CD14-positive monocyte (primary cell): ENCODE measurements at regions not wholly inside any gene's neighbourhood (a gene's known extent, or its start where the extent isn't known, plus 50 kb on each side); places are given as distances from the start of the nearest gene placed in this dataset.

Experiments used
- DNase-seq, 3 donors: peaks; one replicate each; pipeline ENCODE4 v3.0.0-alpha.2; 2011 to 2022
- H2AFZ ChIP-seq: 2 replicates; pipeline ENCODE4 v1.6.0; 2012; ENCODE audit warnings: mild to moderate bottlenecking, low read depth, low read length, inconsistent platforms; ENCODE audit not compliant: insufficient read depth, poor library complexity, severe bottlenecking
- H3K27ac ChIP-seq, 2 donors: 1 replicate in 1 of 2; 2 replicates in 1 of 2; pipeline ENCODE4 v1.5.1; 2012 to 2013; ENCODE audit warnings: low read length in 2 of 2, control low read depth in 1 of 2, inconsistent platforms in 1 of 2, low read depth in 1 of 2, mild to moderate bottlenecking in 1 of 2
- H3K27me3 ChIP-seq, 2 donors: one replicate each; pipeline versions ENCODE4 v1.6.0 to v1.6.1; 2011 to 2013; ENCODE audit warnings: low read length in 2 of 2; ENCODE audit not compliant: control insufficient read depth in 2 of 2, insufficient read depth in 2 of 2
- H3K36me3 ChIP-seq, 2 donors: replicated peaks in 1 of 2; 1 replicate in 1 of 2; 2 replicates in 1 of 2; pipeline versions ENCODE4 v1.5.1 to v1.6.1; 2012 to 2013; ENCODE audit warnings: low read length in 2 of 2, control low read depth in 1 of 2, inconsistent platforms in 1 of 2, mild to moderate bottlenecking in 1 of 2; ENCODE audit not compliant: insufficient read depth in 2 of 2, control insufficient read depth in 1 of 2
- H3K4me1 ChIP-seq, 2 donors: 1 replicate in 1 of 2; 2 replicates in 1 of 2; pipeline versions ENCODE4 v1.5.1 to v1.6.1; 2012 to 2013; ENCODE audit warnings: low read length in 2 of 2, control low read depth in 1 of 2, inconsistent platforms in 1 of 2, mild to moderate bottlenecking in 1 of 2, moderate library complexity in 1 of 2; ENCODE audit not compliant: insufficient read depth in 2 of 2, control insufficient read depth in 1 of 2
- H3K4me2 ChIP-seq: replicated peaks from 2 replicates; pipeline ENCODE3; 2012; ENCODE audit warnings: low read length, moderate library complexity, mild to moderate bottlenecking; ENCODE audit not compliant: poor library complexity, severe bottlenecking; ENCODE audit errors: extremely low read depth
- H3K4me3 ChIP-seq, 3 experiments: fragments of 200-600 bp in 1 of 3; sonication (generic) in 1 of 3; replicated peaks in 1 of 3; 1 replicate in 2 of 3; 2 replicates in 1 of 3; pipeline ENCODE4 v1.5.1; 2011 to 2013; ENCODE audit warnings: low read length in 3 of 3, mild to moderate bottlenecking in 3 of 3, control low read depth in 2 of 3, low read depth in 2 of 3, inconsistent platforms in 1 of 3, moderate library complexity in 1 of 3
- H3K79me2 ChIP-seq: 2 replicates; pipeline ENCODE4 v1.6.0; 2012; ENCODE audit warnings: mild to moderate bottlenecking, control low read depth, inconsistent platforms, low read length, moderate library complexity; ENCODE audit not compliant: insufficient read depth
- H3K9ac ChIP-seq: 2 replicates; pipeline ENCODE4 v1.6.0; 2017; ENCODE audit warnings: low read length, mild to moderate bottlenecking; ENCODE audit not compliant: insufficient read depth, poor library complexity, severe bottlenecking
- H3K9me3 ChIP-seq, 2 donors: replicated peaks in 1 of 2; 1 replicate in 1 of 2; 2 replicates in 1 of 2; pipeline versions ENCODE4 v1.5.1 to v1.6.1; 2012 to 2013; ENCODE audit warnings: low read length in 2 of 2, control low read depth in 1 of 2; ENCODE audit not compliant: control insufficient read depth in 1 of 2, insufficient read depth in 1 of 2
- H4K20me1 ChIP-seq: 2 replicates; pipeline ENCODE4 v1.6.0; 2012; ENCODE audit warnings: mild to moderate bottlenecking, low read length, control low read depth, moderate library complexity; ENCODE audit not compliant: insufficient read depth
- H3K27ac Mint-ChIP-seq, 7 donors: one replicate each; pipeline ENCODE4 v1.8.0; 2020; ENCODE audit warnings: mild to moderate bottlenecking in 7 of 7, mixed read lengths in 7 of 7, moderate library complexity in 6 of 7, inconsistent platforms in 2 of 7
- H3K27me3 Mint-ChIP-seq, 3 donors: one replicate each; pipeline ENCODE4 v1.8.0; 2021 to 2022; ENCODE audit warnings: low read depth in 3 of 3, mild to moderate bottlenecking in 3 of 3, mixed read lengths in 3 of 3, moderate library complexity in 3 of 3, inconsistent platforms in 1 of 3
- H3K36me3 Mint-ChIP-seq, 2 donors: one replicate each; pipeline ENCODE4 v1.8.0; 2020; ENCODE audit warnings: mixed read lengths in 2 of 2, inconsistent platforms in 1 of 2, mild to moderate bottlenecking in 1 of 2
- H3K4me1 Mint-ChIP-seq: one replicate; pipeline ENCODE4 v1.8.0; 2020; ENCODE audit warnings: mild to moderate bottlenecking, mixed read lengths
- H3K4me3 Mint-ChIP-seq, 2 donors: one replicate each; pipeline ENCODE4 v1.8.0; 2020; ENCODE audit warnings: mild to moderate bottlenecking in 2 of 2, mixed read lengths in 2 of 2, moderate library complexity in 1 of 2
- H3K9me3 Mint-ChIP-seq, 7 donors: one replicate each; pipeline ENCODE4 v1.8.0; 2020 to 2022; ENCODE audit warnings: mixed read lengths in 7 of 7, mild to moderate bottlenecking in 6 of 7, moderate library complexity in 6 of 7, inconsistent platforms in 2 of 7
- WGBS: methylation state at CpG from one replicate; pipeline ENCODE4 v1.1.5; 2013; ENCODE audit warnings: missing lambda C conversion rate; ENCODE audit not compliant: insufficient coverage; 5-methylcytosine and 5-hydroxymethylcytosine counted together
- intact Hi-C, 2 donors: fragments of 100-400 bp; cut with micrococcal nuclease; formaldehyde crosslinking; loops; one replicate each; pipeline versions ENCODE4 v1.15.0 to v1.15.1; 2023
- TF ChIP-seq, protein P1 (sequence below): fragments of 200-600 bp; IDR thresholded peaks from one replicate; pipeline ENCODE4 v1.8.0; 2022; ENCODE audit warnings: antibody characterized with exemption, mild to moderate bottlenecking

DNA sequence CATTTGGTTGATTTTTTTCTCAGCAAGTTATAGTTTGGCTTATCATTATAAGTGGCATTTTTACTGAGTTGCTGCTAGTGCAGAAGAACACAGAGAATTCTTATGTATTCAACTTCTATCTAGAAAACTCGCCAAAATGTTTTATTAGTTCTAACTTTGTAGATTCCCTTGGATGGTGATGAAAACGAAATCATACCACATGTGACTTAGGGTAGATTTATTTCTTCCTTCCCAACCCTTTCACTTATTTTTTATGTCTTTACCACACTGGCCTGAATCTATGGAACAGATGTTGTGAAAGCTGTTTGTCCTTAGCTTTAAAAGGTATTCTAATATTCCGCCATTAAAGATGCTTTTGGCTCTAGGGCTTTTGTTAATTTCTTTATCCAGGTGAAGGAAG lies 503.3 kb upstream of the CFAP20DC start:
- no peaks in the 10 kb centered on the region for H3K4me1 Mint-ChIP-seq
- intact Hi-C loops, result no loop called here
- no peaks in the 10 kb centered on the region for H3K27me3 ChIP-seq
- DNase-seq, result no peak
- H3K9ac ChIP-seq, result no peak overlapping the region
- no peak overlapping the region for H3K4me2 ChIP-seq
- H3K4me3 ChIP-seq, result no peak overlapping the region
- H2AFZ ChIP-seq, result no peak overlapping the region
- H3K36me3 Mint-ChIP-seq, result no peaks in the 10 kb centered on the region
- no peaks in the 10 kb centered on the region for H3K4me1 ChIP-seq
- no peaks in the 10 kb centered on the region for H4K20me1 ChIP-seq
- H3K79me2 ChIP-seq, result no peaks in the 10 kb centered on the region
- no peak overlapping the region for H3K4me3 Mint-ChIP-seq
- H3K27me3 Mint-ChIP-seq, result peaks cover 0 to 4% (median 0%) of the 10 kb centered on the region in 3 donors
- TF ChIP-seq, protein P1, sequence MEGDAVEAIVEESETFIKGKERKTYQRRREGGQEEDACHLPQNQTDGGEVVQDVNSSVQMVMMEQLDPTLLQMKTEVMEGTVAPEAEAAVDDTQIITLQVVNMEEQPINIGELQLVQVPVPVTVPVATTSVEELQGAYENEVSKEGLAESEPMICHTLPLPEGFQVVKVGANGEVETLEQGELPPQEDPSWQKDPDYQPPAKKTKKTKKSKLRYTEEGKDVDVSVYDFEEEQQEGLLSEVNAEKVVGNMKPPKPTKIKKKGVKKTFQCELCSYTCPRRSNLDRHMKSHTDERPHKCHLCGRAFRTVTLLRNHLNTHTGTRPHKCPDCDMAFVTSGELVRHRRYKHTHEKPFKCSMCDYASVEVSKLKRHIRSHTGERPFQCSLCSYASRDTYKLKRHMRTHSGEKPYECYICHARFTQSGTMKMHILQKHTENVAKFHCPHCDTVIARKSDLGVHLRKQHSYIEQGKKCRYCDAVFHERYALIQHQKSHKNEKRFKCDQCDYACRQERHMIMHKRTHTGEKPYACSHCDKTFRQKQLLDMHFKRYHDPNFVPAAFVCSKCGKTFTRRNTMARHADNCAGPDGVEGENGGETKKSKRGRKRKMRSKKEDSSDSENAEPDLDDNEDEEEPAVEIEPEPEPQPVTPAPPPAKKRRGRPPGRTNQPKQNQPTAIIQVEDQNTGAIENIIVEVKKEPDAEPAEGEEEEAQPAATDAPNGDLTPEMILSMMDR, result no peak
- peaks cover 0 to 3% (median 0%) of the 10 kb centered on the region in 7 donors for H3K9me3 Mint-ChIP-seq
- H3K9me3 ChIP-seq, result no peaks in the 10 kb centered on the region
- no CpG with 5 or more reads among the region's 3 CpGs for WGBS
- no peaks in the 10 kb centered on the region for H3K36me3 ChIP-seq
- H3K27ac ChIP-seq, result no peak overlapping the region
- no peak overlapping the region for H3K27ac Mint-ChIP-seq

DNA sequence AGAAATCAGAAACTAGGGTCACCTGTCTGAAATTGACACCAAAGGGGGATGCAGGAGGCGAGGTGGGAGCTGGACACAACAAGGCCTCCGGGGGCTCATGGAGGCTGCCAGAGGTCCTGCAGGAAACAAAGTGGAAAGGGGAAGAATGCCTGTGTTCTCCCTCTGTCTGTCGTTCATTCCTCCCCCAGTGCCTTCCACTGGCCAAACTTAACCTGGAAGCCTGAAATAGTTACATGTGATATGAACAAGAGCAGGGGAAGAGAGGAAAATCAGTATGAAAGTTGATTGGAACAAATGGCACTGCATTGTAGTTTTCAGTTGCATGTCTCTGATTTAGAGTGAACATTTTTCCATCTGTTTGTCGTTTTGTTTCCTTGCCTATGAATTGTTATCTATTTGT lies 502.0 kb upstream of the CFAP20DC start:
- Histone ChIP-seq H3K4me1 (no peaks in the 10 kb centered on the region), H3K9ac (no peak overlapping the region), H4K20me1 (no peaks in the 10 kb centered on the region), H3K36me3 (no peaks in the 10 kb centered on the region), H3K9me3 (no peaks in the 10 kb centered on the region), H3K4me2 (no peak overlapping the region), H3K79me2 (no peaks in the 10 kb centered on the region), H3K4me3 (no peak overlapping the region), H3K27me3 (no peaks in the 10 kb centered on the region), H2AFZ (no peak overlapping the region), H3K27ac (no peak overlapping the region)
- no peaks in the 10 kb centered on the region for H3K36me3 Mint-ChIP-seq
- H3K4me1 Mint-ChIP-seq, result no peaks in the 10 kb centered on the region
- no peak for DNase-seq
- H3K27me3 Mint-ChIP-seq, result peaks cover 0 to 4% (median 0%) of the 10 kb centered on the region in 3 donors
- TF ChIP-seq, protein P1, result no peak
- peaks cover 0 to 3% (median 0%) of the 10 kb centered on the region in 7 donors for H3K9me3 Mint-ChIP-seq
- H3K27ac Mint-ChIP-seq, result no peak overlapping the region
- intact Hi-C loops, result no loop called here
- WGBS, result no CpG with 5 or more reads among the region's 4 CpGs
- no peak overlapping the region for H3K4me3 Mint-ChIP-seq
